Mesendoderm (in vitro differentiated cells): ENCODE measurements at regions not wholly inside any gene's neighbourhood (a gene's known extent, or its start where the extent isn't known, plus 50 kb on each side); places are given as distances from the start of the nearest gene placed in this dataset.

Experiments used
- DNase-seq: peaks from one replicate; pipeline ENCODE4 v3.0.0; 2013
- H2AK5ac ChIP-seq: 2 replicates; pipeline ENCODE4 v1.6.1; 2013; ENCODE audit warnings: low read length, inconsistent platforms
- H2BK120ac ChIP-seq: 2 replicates; pipeline ENCODE4 v1.6.1; 2013; ENCODE audit warnings: low read depth, mild to moderate bottlenecking, low read length, moderate library complexity, mixed read lengths
- H2BK15ac ChIP-seq: replicated peaks from 2 replicates; pipeline ENCODE4 v1.6.1; 2013; ENCODE audit warnings: low read depth, mild to moderate bottlenecking, moderate library complexity
- H2BK5ac ChIP-seq: 2 replicates; pipeline ENCODE4 v1.6.1; 2013; ENCODE audit warnings: low read length, inconsistent platforms
- H3K18ac ChIP-seq: 2 replicates; pipeline ENCODE4 v1.6.1; 2013; ENCODE audit warnings: mild to moderate bottlenecking, low read length, mixed read lengths
- H3K23ac ChIP-seq: one replicate; pipeline ENCODE4 v1.6.1; 2013; ENCODE audit warnings: low read length
- H3K27ac ChIP-seq: 2 replicates; pipeline ENCODE4 v1.5.1; 2013; ENCODE audit warnings: low read depth, mild to moderate bottlenecking, inconsistent platforms, low read length, moderate library complexity
- H3K27me3 ChIP-seq: 2 replicates; pipeline ENCODE4 v1.6.1; 2013; ENCODE audit warnings: low read length, control low read depth, mild to moderate bottlenecking, inconsistent platforms; ENCODE audit not compliant: insufficient read depth, poor library complexity
- H3K36me3 ChIP-seq: 2 replicates; pipeline ENCODE4 v1.6.1; 2013; ENCODE audit warnings: low read length, inconsistent platforms; ENCODE audit not compliant: control insufficient read depth, insufficient read depth
- H3K4ac ChIP-seq: one replicate; pipeline ENCODE4 v1.6.1; 2013; ENCODE audit warnings: low read depth, mild to moderate bottlenecking, low read length, moderate library complexity
- H3K4me1 ChIP-seq: 2 replicates; pipeline ENCODE4 v1.6.1; 2013; ENCODE audit warnings: low read depth, low read length, inconsistent platforms; ENCODE audit not compliant: control insufficient read depth
- H3K4me2 ChIP-seq: 2 replicates; pipeline ENCODE4 v1.6.1; 2013; ENCODE audit warnings: low read length
- H3K4me3 ChIP-seq: 2 replicates; pipeline ENCODE4 v1.5.1; 2013; ENCODE audit warnings: mild to moderate bottlenecking, low read length
- H3K56ac ChIP-seq: one replicate; pipeline ENCODE4 v1.6.1; 2013; ENCODE audit warnings: low read length
- H3K79me1 ChIP-seq: 2 replicates; pipeline ENCODE4 v1.6.1; 2013; ENCODE audit warnings: low read length, inconsistent platforms
- H3K79me2 ChIP-seq: 2 replicates; pipeline ENCODE4 v1.6.1; 2013; ENCODE audit warnings: mild to moderate bottlenecking, low read length; ENCODE audit not compliant: control insufficient read depth, insufficient read depth
- H3K9ac ChIP-seq: 2 replicates; pipeline ENCODE4 v1.6.1; 2013; ENCODE audit warnings: low read length, inconsistent platforms
- H4K5ac ChIP-seq: one replicate; pipeline ENCODE4 v1.6.1; 2013; ENCODE audit warnings: low read length
- H4K8ac ChIP-seq: one replicate; pipeline ENCODE4 v1.6.1; 2013; ENCODE audit warnings: low read depth, mild to moderate bottlenecking, control low read depth, low read length, moderate library complexity
- WGBS: extraction: QIAGEN DNeasy Blood & Tissue Kit; methylation state at CpG from one replicate; pipeline ENCODE4 v1.1.7; 2013; ENCODE audit warnings: low lambda C conversion rate, missing lambda C conversion rate; ENCODE audit not compliant: insufficient coverage; ENCODE audit errors: extremely low coverage; 5-methylcytosine and 5-hydroxymethylcytosine counted together

DNA sequence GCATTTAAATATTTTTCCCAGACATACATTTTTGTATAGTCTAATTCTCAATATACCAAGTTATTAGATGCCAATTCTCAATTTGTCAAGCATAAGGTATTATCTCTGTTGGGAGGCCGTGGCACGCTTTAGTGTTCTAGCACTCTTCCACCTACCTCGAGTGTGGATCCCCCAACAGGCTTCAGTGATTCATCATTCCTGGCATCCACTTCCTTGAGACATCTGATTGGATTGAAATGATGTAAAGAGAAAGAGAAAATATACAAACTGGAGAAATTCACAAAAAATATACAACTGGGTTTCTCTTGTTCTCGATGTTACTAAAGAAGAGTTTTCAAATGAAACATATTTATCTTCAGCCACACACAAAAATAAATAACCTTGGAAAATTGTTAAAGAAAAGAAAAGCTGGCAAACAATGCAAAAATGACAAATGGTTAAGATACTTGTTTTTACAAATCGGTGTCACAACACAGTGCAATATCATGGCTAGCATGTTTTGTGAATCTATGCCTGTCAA lies 218.0 kb upstream of the CDIN1 start:
- H3K9ac ChIP-seq: no peak overlapping the region
- no CpG with 5 or more reads among the region's 5 CpGs for WGBS
- no peak overlapping the region for H4K5ac ChIP-seq
- H2BK120ac ChIP-seq: no peak overlapping the region
- no peaks in the 10 kb centered on the region for H3K36me3 ChIP-seq
- H2BK5ac ChIP-seq: no peak overlapping the region
- no peak overlapping the region for H3K18ac ChIP-seq
- no peak overlapping the region for H3K4me2 ChIP-seq
- no peaks in the 10 kb centered on the region for H3K79me2 ChIP-seq
- no peak overlapping the region for H2BK15ac ChIP-seq
- H3K56ac ChIP-seq: no peak overlapping the region
- H3K4me1 ChIP-seq: no peaks in the 10 kb centered on the region
- no peak overlapping the region for H3K4me3 ChIP-seq
- no peak overlapping the region for H3K27ac ChIP-seq
- no peak overlapping the region for H2AK5ac ChIP-seq
- DNase-seq: peak; percentile 37
- no peak overlapping the region for H4K8ac ChIP-seq
- no peaks in the 10 kb centered on the region for H3K27me3 ChIP-seq
- no peaks in the 10 kb centered on the region for H3K79me1 ChIP-seq
- no peak overlapping the region for H3K4ac ChIP-seq
- H3K23ac ChIP-seq: no peak overlapping the region

DNA sequence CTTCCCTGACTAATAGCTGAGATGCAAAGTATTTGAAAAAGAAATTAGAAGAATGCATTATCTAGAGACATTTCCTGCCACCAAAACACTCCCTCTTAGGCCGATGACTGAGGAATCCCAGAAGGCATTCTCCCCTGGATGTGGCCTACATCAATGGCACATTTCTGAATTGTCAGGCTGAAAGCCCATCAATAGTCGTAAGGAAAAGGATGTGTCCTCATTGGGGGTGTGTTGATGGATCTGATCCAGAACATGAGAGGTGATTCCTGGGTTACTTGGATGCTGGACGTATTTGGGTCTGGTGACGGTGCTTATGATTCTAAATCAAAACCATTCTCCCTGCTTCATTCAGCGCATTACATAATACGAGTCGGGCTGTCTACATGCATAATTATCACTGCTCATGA lies 216.9 kb upstream of the CDIN1 start:
- no peak overlapping the region for H4K8ac ChIP-seq
- no peak overlapping the region for H3K4ac ChIP-seq
- no peak overlapping the region for H2BK15ac ChIP-seq
- H2BK5ac ChIP-seq: no peak overlapping the region
- no peaks in the 10 kb centered on the region for H3K27me3 ChIP-seq
- H3K27ac ChIP-seq: no peak overlapping the region
- no CpG with 5 or more reads among the region's 7 CpGs for WGBS
- no peak overlapping the region for H3K56ac ChIP-seq
- H3K36me3 ChIP-seq: no peaks in the 10 kb centered on the region
- no peak overlapping the region for H3K18ac ChIP-seq
- no peak overlapping the region for H2AK5ac ChIP-seq
- no peaks in the 10 kb centered on the region for H3K4me1 ChIP-seq
- H2BK120ac ChIP-seq: no peak overlapping the region
- H3K4me2 ChIP-seq: no peak overlapping the region
- H3K79me2 ChIP-seq: no peaks in the 10 kb centered on the region
- no peak overlapping the region for H3K4me3 ChIP-seq
- DNase-seq: peak; percentile 51
- H3K79me1 ChIP-seq: no peaks in the 10 kb centered on the region
- no peak overlapping the region for H4K5ac ChIP-seq
- no peak overlapping the region for H3K23ac ChIP-seq
- H3K9ac ChIP-seq: no peak overlapping the region

DNA sequence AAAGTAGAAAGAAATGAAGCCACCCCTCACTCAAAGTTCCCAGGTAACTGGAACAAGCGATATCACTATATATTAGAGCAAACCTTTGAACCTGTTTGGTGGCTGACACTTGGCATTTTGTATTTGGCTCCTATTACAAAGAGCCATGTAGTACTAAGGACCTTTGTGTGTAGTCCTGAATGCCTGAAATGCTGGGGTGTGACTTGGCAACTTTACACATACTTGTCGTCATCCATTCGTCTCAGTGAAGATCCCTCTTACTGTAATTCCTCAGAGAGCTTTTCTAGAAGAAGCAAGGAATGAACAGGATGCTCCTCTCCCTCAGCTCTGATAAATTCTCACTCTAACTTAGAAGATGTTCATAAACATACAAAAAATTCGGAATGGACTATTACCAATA lies 216.1 kb upstream of the CDIN1 start:
- Histone ChIP-seq H3K79me2 (no peaks in the 10 kb centered on the region), H2AK5ac (no peak overlapping the region), H2BK5ac (no peak overlapping the region), H3K4ac (no peak overlapping the region), H3K4me3 (no peak overlapping the region), H3K23ac (no peak overlapping the region), H3K36me3 (no peaks in the 10 kb centered on the region), H2BK15ac (no peak overlapping the region), H3K9ac (no peak overlapping the region), H3K4me2 (no peak overlapping the region), H3K18ac (no peak overlapping the region), H4K5ac (no peak overlapping the region), H3K79me1 (no peaks in the 10 kb centered on the region), H3K56ac (no peak overlapping the region), H3K4me1 (no peaks in the 10 kb centered on the region), H2BK120ac (no peak overlapping the region), H4K8ac (no peak overlapping the region), H3K27me3 (no peaks in the 10 kb centered on the region), H3K27ac (no peak overlapping the region)
- peak; percentile 40 for DNase-seq
- WGBS: no CpG with 5 or more reads among the region's 4 CpGs

DNA sequence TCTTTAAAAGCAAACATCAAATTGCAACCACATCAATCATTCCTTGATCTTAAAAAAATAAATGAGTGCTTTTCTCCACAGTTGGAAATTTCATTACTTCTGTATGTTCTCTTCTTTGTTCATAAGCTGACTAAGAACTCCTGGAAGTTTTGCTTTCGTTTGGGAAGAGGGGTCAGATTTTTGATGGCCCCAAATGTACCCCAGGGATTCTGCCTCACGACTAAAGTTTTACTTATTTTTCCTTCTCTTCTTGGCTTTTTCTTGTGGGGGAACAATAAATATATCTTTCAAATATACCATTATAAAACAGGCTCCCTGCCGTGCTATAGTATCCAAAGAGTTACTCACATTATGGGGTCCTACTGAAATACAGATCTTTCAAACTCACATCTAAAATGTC lies 215.0 kb upstream of the CDIN1 start:
- Histone ChIP-seq H3K9ac (no peak overlapping the region), H3K4ac (no peak overlapping the region), H3K36me3 (no peaks in the 10 kb centered on the region), H3K18ac (no peak overlapping the region), H3K56ac (no peak overlapping the region), H3K4me1 (no peaks in the 10 kb centered on the region), H4K8ac (no peak overlapping the region), H2AK5ac (no peak overlapping the region), H3K4me2 (no peak overlapping the region), H3K23ac (no peak overlapping the region), H3K27ac (no peak overlapping the region), H3K27me3 (no peaks in the 10 kb centered on the region), H3K4me3 (no peak overlapping the region), H3K79me1 (no peaks in the 10 kb centered on the region), H2BK15ac (no peak overlapping the region), H3K79me2 (no peaks in the 10 kb centered on the region), H2BK120ac (no peak overlapping the region), H2BK5ac (no peak overlapping the region), H4K5ac (no peak overlapping the region)
- WGBS: no CpG with 5 or more reads among the region's 3 CpGs
- DNase-seq: no peak

DNA sequence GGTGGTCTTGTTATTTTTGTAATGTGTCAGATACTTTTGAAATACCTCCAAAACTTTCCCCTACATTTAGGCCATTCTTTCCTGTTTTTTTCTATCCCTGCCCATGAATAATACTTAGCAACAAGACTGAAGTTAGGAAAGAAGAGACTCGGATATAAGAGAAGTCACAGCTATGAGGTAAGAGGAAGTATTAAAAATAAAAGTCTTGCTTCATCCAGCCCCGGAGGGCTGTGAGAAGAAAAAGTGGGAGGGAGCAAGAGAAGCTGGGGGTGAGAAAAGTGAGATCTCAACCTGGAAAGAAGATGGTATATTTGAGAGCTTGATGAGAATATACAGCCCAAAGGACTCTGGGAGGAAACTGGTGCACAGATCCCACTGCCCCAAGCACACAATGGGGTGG lies 213.5 kb upstream of the CDIN1 start:
- no peak overlapping the region for H2BK120ac ChIP-seq
- H3K56ac ChIP-seq: no peak overlapping the region
- H3K79me2 ChIP-seq: no peaks in the 10 kb centered on the region
- H3K36me3 ChIP-seq: no peaks in the 10 kb centered on the region
- no peak for DNase-seq
- no peak overlapping the region for H2BK15ac ChIP-seq
- H3K27ac ChIP-seq: no peak overlapping the region
- no peak overlapping the region for H2AK5ac ChIP-seq
- H3K4ac ChIP-seq: no peak overlapping the region
- no peak overlapping the region for H3K4me3 ChIP-seq
- H3K4me1 ChIP-seq: no peaks in the 10 kb centered on the region
- no peak overlapping the region for H3K23ac ChIP-seq
- no CpG with 5 or more reads among the region's 2 CpGs for WGBS
- H3K79me1 ChIP-seq: no peaks in the 10 kb centered on the region
- no peak overlapping the region for H3K9ac ChIP-seq
- H3K27me3 ChIP-seq: no peaks in the 10 kb centered on the region
- H4K8ac ChIP-seq: no peak overlapping the region
- H3K4me2 ChIP-seq: no peak overlapping the region
- H2BK5ac ChIP-seq: no peak overlapping the region
- no peak overlapping the region for H3K18ac ChIP-seq
- H4K5ac ChIP-seq: no peak overlapping the region

DNA sequence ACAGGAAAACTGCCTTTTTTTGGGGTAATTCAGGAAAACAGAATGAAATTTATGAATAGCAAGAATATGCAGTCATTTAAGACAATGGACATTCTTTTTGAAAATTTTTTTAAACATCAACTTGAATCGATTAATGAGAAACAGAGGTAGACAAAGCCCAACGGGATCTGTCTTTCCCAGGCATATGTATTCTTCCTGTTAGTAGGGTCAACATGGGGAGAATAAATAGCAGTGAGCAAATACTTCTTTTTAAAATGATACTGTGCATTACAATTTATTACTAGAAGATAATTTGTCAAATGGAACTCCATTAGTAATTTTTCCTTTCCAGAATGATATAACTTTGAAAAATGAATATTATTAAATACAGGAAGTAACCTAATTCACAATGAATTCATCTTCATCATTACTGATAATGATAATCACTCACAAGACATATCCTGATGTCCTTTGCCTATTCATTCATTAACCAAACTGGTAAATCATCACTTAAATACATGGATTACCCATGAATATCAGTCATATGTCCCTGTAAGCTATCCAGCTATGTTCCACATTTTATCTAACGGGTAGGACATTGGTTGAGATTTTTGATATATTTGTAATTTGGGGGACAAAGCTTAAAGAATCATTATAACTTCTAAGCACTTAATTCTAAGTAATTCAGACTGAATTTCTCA lies 209.2 kb upstream of the CDIN1 start:
- Histone ChIP-seq H3K4ac (no peak overlapping the region), H4K8ac (no peak overlapping the region), H3K9ac (no peak overlapping the region), H2BK120ac (no peak overlapping the region), H3K27ac (no peak overlapping the region), H2BK15ac (no peak overlapping the region), H3K79me1 (no peaks in the 10 kb centered on the region), H3K4me2 (no peak overlapping the region), H3K56ac (no peak overlapping the region), H2AK5ac (no peak overlapping the region), H2BK5ac (no peak overlapping the region), H3K4me3 (no peak overlapping the region), H3K79me2 (no peaks in the 10 kb centered on the region), H3K36me3 (no peaks in the 10 kb centered on the region), H3K18ac (no peak overlapping the region), H3K4me1 (no peaks in the 10 kb centered on the region), H3K27me3 (no peaks in the 10 kb centered on the region), H3K23ac (no peak overlapping the region), H4K5ac (no peak overlapping the region)
- no CpG with 5 or more reads among the region's 3 CpGs for WGBS
- no peak for DNase-seq
